GM21528 (cell line): ENCODE measurements at regions not wholly inside any gene's neighbourhood (a gene's known extent, or its start where the extent isn't known, plus 50 kb on each side); places are given as distances from the start of the nearest gene placed in this dataset.
"Not testable (repeated sequence)": the region's sequence is repeated elsewhere in the genome, so short reads cannot be mapped to it uniquely, and the experiment has no call there.

ENCODE experiments used
- ATAC-seq: cut with Tn5 transposase; IDR thresholded peaks from one replicate; pipeline ENCODE4 v1.9.1; 2021; ENCODE audit warnings: mild to moderate bottlenecking, moderate library complexity; ENCODE audit not compliant: unreplicated experiment, low FRiP score

DNA sequence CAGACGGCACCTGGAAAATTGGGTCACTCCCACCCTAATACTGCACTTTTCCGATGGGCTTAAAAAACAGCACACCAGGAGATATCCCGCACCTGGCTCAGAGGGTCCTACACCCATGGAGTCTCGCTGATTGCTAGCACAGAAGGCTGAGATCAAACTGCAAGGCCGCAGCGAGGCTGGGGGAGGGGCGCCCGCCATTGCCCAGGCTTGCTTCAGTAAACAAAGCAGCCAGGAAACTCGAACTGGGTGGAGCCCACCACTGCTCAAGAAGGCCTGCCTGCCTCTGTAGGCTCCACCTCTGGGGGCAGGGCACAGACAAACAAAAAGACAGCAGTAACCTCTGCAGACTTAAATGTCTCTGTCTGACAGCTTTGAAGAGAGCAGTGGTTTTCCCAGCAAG, 830.2 kb upstream of the GYPC start:
- not testable (repeated sequence) for ATAC-seq

DNA sequence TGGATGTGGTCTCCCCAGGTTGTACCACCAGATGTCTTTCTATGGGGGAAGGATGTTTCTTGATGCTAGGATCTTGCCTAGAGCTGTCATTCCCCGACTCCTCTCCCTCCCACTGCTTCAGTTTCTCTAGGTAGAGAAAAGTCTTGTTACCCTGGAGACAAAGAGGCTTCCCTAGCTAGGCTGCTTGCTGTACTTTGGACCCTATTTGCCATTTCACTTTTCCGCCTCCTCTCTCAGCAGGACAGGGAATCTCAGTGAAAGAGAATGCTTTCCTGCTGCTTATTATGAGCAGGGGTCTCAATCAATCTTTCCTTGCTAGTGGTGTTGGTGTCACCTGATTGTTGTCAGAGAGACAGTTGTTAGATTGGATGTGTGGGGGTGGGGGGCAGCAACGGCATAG, 818.8 kb upstream of the GYPC start:
- ATAC-seq: no peak

DNA sequence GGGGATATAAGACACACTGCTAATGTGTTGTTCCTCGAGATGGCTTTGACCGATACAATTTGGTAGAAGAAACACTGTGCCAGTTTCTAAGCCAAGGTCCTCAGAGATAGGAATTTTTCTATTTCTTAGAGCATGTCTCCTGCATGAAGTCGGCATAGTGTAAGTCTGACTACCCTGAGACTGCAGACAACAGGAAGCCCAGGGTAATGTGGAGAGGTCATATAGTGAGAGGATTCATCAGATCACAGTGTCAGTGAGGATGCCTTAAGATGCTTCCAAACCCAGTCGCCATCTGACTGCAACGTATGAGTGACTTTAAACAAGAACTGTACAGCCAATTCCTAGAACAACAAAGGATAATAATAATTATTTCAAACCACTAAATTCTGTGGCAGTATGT, 818.3 kb upstream of the GYPC start:
- ATAC-seq: no peak

DNA sequence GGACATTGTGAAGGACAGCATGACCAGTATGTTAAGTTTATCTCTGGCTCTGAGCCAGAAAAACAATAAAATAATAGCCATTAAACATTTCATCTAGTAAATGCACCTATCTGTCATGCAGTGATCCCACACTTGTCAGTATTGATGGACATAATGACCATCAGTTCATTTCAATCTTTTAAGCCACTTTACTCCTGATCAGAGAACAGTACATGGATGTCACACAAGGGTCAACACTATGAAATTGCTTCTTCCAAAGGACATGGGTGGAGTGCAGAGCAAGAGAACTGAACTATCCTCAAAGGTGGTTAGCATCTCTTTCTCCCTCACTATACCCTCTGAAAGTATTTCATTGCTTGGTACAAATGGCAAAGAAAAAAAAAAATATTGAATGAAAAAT, 816.0 kb upstream of the GYPC start:
- ATAC-seq: no peak

DNA sequence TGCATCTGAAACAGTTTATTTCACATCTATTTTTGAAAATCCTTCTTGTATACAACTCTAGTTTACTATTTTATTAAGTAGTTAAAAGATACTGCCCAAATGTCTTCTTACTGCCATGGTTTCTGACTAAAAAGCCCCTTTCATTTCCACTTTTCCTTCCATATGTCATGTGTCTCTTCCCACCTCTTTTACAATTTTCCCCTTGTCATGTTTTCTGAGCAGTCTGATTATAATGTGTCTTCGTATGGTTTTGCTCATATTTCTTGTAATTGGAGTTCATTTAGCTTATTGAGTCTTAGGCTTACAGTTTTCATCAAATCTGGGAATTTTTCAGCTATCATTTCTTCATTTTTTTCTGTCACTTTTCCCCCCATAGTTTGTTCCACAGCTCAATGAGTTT, 813.9 kb upstream of the GYPC start:
- ATAC-seq: no peak

DNA sequence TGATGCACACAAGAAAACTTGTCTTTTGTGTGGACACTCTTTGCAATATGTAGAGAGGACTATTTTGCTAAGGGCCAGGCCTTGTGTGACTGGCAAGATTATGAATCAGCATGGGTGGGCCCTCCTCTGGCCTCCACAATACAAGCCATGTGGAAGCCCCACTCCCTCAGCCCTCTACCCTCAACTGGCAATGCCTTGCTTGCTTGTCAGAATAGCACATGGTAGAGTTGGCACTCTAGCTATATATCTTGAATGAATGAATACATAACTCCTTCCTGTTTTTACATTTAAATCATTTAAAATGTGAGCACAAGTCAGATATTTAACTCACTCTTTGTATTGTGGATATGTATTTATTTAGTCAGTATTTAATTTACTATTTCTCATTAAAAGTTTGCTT, 805.4 kb upstream of the GYPC start:
- ATAC-seq: no peak

DNA sequence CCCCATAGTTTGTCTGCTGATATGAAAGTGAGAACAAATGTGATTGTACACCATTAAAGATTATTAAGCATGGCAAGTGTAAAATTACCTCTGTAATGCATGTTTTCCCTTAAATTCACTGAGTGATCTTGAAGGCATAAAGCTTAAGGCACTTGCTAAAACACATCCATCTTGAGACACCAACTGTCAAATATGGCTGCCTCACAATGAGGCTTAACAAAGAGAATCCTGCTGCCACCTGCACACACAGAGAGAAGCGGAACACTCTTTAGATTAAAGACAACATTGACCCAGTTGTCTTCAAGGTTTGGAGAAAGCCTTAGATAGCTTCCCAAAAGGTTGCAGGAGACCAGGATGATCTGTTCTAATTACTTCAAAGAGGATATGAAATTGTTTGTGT, 803.6 kb upstream of the GYPC start:
- ATAC-seq: no peak

DNA sequence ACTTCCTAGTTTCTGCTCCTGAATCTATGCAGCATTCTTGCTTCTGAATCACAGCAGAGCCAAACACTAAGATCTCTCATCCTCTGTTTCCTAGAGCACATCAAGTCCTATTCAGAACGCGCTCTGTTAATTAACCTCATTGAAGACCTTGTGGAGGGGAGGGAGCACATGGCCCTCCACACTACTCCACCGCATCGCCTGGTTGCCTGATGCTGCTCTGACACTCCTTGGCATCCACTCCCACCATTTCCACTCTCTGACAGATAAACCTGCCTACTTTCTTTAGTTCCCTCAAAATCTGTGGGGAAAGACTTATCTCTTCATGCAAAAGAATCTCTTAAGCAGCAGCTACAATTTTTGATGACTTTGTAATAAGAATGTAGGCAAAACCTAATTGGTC, 802.3 kb upstream of the GYPC start:
- ATAC-seq: no peak

DNA sequence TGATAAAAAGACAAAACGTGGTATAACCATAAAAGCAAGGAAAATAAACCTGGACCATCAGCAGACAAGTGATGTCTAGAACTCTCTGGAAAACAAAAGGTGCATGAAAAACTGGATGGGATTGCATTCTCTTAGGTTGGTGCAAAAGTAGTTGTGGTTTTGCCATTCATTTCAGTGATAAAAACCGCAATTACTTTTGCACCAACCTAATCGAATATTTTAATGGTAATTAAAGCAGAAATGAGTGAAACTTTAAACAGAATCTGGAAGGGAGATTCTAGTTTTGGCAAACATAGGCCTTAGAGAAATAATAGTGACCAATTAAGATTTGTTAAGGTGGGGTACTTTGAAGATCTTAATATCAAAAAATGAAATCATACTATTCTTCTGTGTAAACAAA, 800.8 kb upstream of the GYPC start:
- no peak for ATAC-seq

DNA sequence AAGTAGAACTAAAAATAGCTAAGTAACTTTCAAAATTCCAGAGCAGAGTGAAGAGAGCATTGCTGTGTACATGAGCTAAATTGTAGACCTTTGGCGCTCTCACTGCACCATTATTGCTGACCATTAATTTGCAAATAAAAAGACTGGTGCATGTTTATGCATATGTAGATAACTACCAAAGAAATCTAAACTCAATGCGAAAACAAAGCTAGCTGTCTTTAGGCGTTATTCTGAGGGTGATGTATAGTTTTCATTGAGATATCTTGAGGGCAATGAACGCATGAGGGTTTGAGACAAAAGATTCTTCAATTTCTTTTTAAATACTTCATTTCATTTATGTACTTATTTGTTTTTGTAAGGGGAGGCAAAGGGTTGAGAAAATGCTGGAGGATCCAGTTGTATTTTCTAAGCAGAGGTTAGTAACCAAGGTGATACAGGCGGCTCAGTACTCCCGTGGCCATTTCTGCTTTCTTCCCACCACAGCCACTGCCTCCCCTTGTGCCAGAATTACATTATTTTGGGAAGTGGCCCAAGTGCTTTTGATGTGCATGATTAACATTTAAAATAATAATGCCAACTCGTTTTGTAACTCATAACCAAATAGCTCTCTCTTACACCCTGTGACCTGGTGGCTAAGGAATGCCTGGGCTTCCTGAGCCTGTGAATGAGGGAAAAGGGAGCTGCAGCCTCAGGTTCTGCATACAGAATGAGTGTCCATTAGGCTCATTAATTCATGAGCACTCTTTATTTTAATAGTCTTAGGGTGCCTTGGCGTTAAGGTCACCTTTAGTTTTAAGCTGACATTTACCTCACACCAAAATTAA, 797.8 kb upstream of the GYPC start:
- ATAC-seq: no peak

DNA sequence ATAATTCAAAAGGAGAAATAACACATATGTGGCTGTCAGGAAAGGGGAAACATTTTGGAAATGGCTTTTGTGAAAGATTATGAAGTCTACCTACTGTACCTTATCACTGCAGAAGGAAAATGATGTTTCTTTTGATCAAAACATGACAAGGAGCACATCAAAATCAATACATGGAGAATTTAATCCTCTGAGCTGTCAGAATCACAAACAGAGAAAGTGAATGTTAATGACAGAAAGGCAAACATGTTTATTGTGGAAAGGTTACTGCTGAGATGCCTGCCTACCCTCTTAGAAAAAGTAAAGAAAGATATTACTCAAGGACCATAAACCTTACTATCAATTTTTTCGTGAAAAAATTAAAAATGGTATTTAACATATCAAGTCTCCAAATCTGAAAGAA, 794.5 kb upstream of the GYPC start:
- no peak for ATAC-seq

DNA sequence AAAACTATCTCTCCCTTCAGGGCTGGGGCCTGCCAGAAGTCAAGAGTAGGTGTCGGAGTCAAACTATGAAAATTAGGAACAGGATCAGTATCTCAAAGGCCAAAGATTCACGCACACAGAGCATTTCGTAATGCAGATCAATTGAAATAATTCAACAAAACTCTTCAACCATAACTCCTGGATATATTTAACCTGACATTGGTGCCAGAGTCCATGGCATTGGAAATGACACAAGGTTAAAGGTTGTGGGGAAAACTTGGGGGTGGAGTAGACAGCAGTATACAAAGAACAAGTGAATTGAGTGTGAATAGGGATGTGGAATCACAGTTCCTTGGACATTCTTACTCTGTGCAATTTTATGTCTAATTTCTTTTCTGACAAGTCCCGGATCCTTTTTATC, 788.0 kb upstream of the GYPC start:
- ATAC-seq: no peak

DNA sequence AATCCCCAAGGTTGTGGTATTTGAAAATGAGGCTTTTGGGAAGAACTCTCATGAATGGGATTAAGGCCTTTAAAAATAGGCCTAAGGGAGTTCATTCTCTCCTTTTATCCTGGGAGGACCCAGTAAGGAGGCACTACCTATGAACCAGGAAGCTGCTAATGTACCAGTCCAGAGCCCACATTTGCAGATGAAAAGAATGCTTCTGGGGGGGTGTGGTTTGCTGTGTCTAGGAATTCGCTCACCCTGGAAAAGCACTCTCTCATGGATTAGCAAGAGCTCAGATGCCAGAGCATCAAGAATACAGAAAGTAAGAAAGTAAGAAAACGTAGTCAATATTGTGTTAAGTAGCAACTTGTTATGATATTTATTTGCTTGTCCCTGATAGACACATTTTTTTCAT, 785.7 kb upstream of the GYPC start:
- no peak for ATAC-seq

DNA sequence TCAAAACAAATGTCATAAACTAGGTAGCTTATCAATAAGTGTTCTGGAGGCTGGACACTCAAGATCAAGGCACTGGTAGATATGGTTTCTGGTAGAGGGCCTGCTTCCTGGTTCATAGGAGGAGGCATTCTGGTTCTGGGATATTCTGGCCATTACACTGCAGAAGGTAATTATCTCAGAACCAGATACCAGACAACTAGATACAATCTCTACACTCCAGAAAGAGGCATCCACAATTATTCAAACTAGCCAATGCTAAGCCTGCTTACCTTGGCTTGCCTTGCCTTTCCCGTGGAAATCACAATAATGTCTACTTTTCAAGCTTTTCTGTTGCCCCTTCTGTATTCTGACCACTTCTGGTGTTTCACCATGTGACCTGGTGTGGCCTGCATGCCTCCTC, 785.2 kb upstream of the GYPC start:
- no peak for ATAC-seq

DNA sequence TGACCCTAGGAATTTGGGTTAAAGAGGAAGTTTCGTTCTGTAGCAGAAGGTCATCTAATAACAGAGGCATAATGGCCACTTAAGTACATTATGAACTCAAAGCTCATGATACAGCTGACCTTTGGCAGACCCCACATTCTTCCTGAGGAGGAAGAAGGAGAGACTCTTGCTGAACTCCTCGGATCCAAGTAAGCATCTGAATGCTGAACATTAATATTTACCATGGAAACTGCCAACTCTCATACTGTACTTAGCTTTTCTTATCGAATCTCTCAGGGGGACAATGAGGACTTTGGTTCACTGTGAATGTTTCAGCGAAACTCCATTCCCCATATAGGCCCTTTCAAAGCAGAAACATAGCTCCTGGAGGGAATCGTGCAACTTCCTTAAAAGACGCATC, 781.4 kb upstream of the GYPC start:
- no peak for ATAC-seq

DNA sequence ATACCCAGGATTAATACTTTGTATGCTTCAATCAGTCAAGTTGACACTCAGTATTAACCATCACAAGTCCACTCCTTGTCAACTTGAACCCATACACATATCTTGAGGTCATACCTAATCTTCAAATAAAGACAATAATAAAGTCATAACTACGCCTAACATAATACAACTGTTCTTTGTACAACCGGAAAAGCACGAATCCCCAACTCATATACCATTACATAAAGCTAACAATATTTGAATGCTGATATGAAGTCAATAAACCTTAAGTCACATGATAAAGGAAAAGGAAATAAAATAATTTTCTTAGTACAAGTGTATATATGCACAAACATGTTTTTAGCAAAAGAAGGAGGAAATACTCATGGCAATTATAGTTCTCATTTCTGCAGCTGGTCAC, 770.6 kb upstream of the GYPC start:
- no peak for ATAC-seq

DNA sequence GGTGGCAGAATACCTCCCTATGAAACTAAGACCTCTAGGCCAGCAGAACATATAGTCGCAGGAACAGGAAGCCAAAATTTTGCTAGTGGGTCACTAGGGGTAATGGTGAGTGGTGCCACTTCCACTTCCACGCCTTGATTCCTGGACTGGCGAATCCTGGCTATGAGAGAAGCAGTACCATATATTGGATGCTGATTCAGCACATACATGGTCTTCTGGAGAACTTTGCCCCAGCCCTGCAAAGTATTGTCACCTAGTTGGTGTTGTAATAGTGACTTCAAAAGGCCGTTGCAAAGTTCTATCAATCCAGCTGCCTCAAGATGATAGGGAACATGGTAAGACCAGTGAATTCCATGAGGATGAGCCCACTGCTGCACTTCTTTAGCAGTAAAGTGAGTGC, 769.8 kb upstream of the GYPC start:
- no peak for ATAC-seq

DNA sequence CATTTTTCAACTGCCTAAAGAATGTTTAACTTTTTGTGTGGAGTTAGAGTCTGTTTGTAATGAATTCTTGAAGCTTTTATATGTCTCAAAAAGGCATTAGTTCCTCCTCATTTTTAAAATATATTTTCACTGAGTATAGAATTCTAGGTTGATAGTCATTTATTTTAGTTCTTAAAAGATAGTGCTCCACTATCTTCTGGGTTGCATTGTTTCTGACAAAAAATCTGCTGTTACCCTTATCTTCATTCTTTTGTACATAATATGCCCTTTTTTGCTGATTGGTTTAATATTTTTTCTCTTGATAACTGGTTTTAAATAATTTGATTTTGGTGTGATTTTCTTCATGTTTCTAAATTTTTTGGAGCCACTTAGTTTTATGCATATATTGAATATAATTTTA, 754.7 kb upstream of the GYPC start:
- ATAC-seq: no peak

DNA sequence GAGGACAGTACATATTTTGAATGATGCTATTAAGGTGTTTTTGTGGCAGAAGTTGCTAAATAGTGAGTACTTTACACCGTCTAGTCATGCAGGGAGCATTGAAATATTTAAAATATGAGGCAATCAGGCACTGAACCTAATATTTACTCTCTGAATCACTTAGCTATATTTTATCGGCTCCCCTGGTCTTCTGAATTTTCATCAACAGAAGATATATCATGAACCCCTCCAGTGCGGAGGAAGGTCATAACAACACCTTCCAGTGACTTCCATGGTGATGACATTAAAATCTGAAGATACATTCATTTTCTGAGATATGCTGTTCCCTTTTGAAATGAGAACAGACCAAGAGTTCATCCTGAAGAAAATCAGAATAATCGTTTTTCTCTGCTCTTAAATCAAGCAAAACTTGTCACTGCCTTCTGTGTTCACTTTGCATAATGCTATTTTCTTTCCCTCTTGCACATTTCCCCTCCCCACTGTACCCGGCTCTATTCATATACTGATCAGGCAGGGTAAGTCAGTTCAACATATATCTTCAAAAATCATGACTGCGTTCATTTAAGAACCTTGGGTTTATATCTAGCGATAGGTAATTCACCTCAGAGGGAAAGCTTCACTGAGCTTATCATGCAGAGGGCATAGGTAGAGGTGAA, 729.9 kb upstream of the GYPC start:
- ATAC-seq: no peak

DNA sequence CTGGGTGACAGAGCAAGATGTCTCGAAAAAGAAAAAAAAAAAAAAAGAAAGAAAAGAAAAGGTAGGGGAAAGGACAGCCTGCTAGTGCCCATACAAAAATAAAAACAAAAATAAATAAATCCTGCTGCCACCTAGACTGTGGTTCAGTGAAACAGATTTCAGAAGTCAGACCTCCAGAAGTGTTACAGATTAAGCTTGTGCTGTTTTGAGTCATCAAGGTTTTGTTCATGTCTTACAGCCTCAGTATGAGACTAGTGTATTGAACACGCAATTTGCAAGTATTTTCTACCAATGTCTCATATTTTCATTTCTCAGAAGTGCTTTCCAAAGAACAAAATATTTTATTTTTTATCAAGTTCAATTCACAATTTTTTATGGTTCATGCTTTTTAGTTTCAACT, 720.4 kb upstream of the GYPC start:
- ATAC-seq: no peak

DNA sequence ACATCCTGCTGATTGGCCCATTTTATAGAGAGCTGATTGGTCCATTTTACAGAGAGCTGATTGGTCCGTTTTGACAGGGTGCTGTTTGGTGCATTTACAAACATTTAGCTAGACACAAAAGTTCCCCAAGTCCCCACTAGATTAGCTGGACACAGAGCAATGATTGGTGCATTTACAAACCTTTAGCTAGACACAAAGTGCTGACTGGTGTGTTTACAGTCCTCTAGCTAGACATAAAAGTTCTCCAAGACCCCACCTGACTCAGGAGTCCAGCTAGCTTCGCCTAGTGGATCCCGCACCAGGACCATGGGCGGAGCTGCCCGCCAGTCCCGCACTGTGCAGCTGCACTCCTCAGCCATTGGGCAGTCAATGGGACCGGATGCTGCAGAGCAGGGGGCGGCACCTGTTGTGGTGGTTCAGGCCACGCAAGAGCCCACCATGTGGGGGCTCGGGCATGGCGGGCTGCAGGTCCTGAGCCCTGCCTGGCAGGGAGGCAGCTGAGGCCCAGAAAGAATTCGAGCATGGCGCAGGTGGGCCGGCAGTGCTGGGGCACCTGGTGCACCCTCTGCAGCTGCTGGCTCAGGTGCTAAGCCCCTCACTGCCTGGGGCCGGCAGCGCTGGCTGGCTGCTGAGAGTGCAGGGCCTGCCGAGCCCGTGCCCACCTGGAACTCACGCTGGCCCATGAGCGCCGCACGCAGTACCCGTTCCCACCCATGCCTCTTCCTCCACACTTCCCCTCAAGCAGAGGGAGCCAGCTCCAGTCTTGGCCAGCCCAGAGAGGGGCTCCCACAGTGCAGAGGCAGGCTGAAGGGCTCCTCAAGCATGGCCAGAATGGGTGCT, 713.2 kb upstream of the GYPC start:
- no peak for ATAC-seq

DNA sequence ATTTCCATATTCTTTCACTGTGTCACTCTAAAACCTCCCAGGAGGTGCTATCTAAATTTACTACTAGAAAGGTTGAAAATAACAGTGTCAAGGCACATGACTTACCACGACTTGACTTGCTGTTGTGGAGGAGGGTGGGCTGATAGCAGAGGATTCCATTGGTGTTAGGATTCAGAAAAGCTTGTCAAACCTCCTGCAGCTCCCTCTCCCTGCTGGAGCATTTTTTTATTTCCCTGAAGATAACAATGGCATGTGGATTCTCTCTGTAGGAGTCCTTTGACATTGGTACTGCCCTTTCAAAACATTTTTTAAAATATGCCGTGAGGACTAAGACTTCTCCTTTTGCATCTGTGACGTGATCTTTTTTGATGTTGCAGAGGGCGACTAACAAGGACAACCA, 696.9 kb upstream of the GYPC start:
- no peak for ATAC-seq
